Panc1 (cell line): ENCODE measurements at regions not wholly inside any gene's neighbourhood (a gene's known extent, or its start where the extent isn't known, plus 50 kb on each side); places are given as distances from the start of the nearest gene placed in this dataset.

Source experiments
- ATAC-seq: fragments of 200-7000 bp; cut with Tn5 transposase; 2 replicates; pipeline ENCODE4 v1.9.1; 2020; ENCODE audit warnings: mild to moderate bottlenecking, moderate library complexity
- BruUV-seq: library from RNA; stranded (reverse); fragments of 400-500 nt; replicated peaks from 2 replicates; lab custom pipeline; 2021; lab: Mats Ljungman, UMichigan
- CTCF ChIA-PET: fragments of 300-600 bp; sonication (Branson Sonifier 250); formaldehyde crosslinking; loops from one replicate; lab custom pipeline; 2022; ENCODE audit warnings: antibody characterized with exemption; lab: Charles Lee
- POLR2A ChIA-PET: fragments of 300-600 bp; sonication (Branson Sonifier 250); formaldehyde crosslinking; loops from one replicate; lab custom pipeline; 2022; ENCODE audit warnings: antibody characterized with exemption; lab: Charles Lee
- DNase-seq: peaks from one replicate; pipeline ENCODE4 v3.0.0-alpha.2; 2010; ENCODE audit warnings: low read depth, low spot score
- H3K27ac ChIP-seq: 2 replicates; pipeline ENCODE4 v1.5.1; 2011; ENCODE audit warnings: mild to moderate bottlenecking, low read length, inconsistent platforms
- H3K27me3 ChIP-seq: fragments of 200-500 bp; sonication (Bioruptor generic); 2 replicates; pipeline ENCODE4 v1.6.0; 2014; ENCODE audit warnings: low read length, inconsistent platforms; ENCODE audit not compliant: control insufficient read depth, insufficient read depth
- H3K36me3 ChIP-seq: fragments of 200-500 bp; sonication (Bioruptor generic); 2 replicates; pipeline ENCODE4 v1.5.1; 2014; ENCODE audit warnings: inconsistent platforms, mild to moderate bottlenecking, low read length, moderate library complexity; ENCODE audit not compliant: control insufficient read depth, insufficient read depth
- H3K4me1 ChIP-seq: 2 replicates; pipeline ENCODE4 v1.5.1; 2011; ENCODE audit warnings: inconsistent platforms, mild to moderate bottlenecking, low read length, moderate library complexity; ENCODE audit not compliant: control insufficient read depth, insufficient read depth
- H3K4me3 ChIP-seq, 2 experiments: 2 replicates each; pipeline ENCODE4 v1.5.1; 2011 to 2012; ENCODE audit warnings: low read depth in 2 of 2, low read length in 2 of 2, mild to moderate bottlenecking in 2 of 2, inconsistent platforms in 1 of 2, moderate library complexity in 1 of 2
- H3K9me3 ChIP-seq: fragments of 200-500 bp; sonication (Bioruptor generic); 2 replicates; pipeline ENCODE4 v1.5.1; 2014; ENCODE audit warnings: low read depth, mild to moderate bottlenecking, inconsistent platforms, low read length, moderate library complexity; ENCODE audit not compliant: control insufficient read depth, insufficient read depth
- CTCF ChIP-seq: fragments of 450-650 bp; IDR thresholded peaks from 2 replicates; pipeline ENCODE4 v1.5.1; 2017; ENCODE audit warnings: mild to moderate bottlenecking
- POLR2AphosphoS5 ChIP-seq: IDR thresholded peaks from 2 replicates; pipeline ENCODE4 v1.6.1; 2012; ENCODE audit warnings: mild to moderate bottlenecking, low read depth, low read length, moderate library complexity
- REST ChIP-seq, 2 experiments: IDR thresholded peaks; 2 replicates each; pipeline ENCODE4 v1.6.1; 2011 to 2012; ENCODE audit warnings: low read depth in 2 of 2, control low read depth in 1 of 2, low read length in 1 of 2, mild to moderate bottlenecking in 1 of 2, moderate library complexity in 1 of 2; ENCODE audit not compliant: insufficient read depth in 1 of 2
- SIN3A ChIP-seq: IDR thresholded peaks from 2 replicates; pipeline ENCODE4 v1.6.1; 2012; ENCODE audit warnings: low read depth, mild to moderate bottlenecking, low read length, moderate library complexity, borderline replicate concordance; ENCODE audit not compliant: insufficient read depth
- TCF7L2 ChIP-seq: IDR thresholded peaks from 2 replicates; pipeline ENCODE4 v1.6.1; 2011; ENCODE audit warnings: mild to moderate bottlenecking, low read depth, low read length, inconsistent platforms
- in situ Hi-C: cut with HindIII; loops from 2 replicates; pipeline ENCODE4 v1.10.0; 2016; ENCODE audit warnings: low sequenced_read_pairs, low pct_unique_long_range_greater_than_20kb
- intact Hi-C: fragments of 100-400 bp; cut with micrococcal nuclease; formaldehyde crosslinking; loops from one replicate; pipeline ENCODE4 v1.10.0; 2022; ENCODE audit not compliant: unreplicated experiment

GRCh38 chr4:124173912-124174311 lies 538.6 kb downstream of the ANKRD50 start:
- no peaks in the 10 kb centered on the region for H3K9me3 ChIP-seq
- ATAC-seq (no peak), DNase-seq (no peak)
- H3K36me3 ChIP-seq = no peaks in the 10 kb centered on the region
- intact Hi-C loops = no loop called here
- ChIA-PET POLR2A (no interaction called here), CTCF (no interaction called here)
- TF ChIP-seq POLR2AphosphoS5 = no peak
- TF ChIP-seq CTCF = no peak
- TF ChIP-seq REST (IDR thresholded peaks at IDR 0.05; ENCODE audit: insufficient read depth in 1 of 2, low read depth in 2 of 2, low read length in 1 of 2) = no peak
- TF ChIP-seq SIN3A = no peak
- no peak for TF ChIP-seq TCF7L2
- H3K27me3 ChIP-seq = no peaks in the 10 kb centered on the region
- H3K4me3 ChIP-seq = no peak overlapping the region
- BruUV-seq = no TSS peak
- no peak overlapping the region for H3K27ac ChIP-seq
- no peaks in the 10 kb centered on the region; the same call in 1 of the 2 replicates for H3K4me1 ChIP-seq
- in situ Hi-C loops = no loop called here

- no peaks in the 10 kb centered on the region for H3K27me3 ChIP-seq
- TF ChIP-seq SIN3A = no peak
- no peak for TF ChIP-seq CTCF
- no peak for TF ChIP-seq TCF7L2
- TF ChIP-seq POLR2AphosphoS5 = no peak
- no peak for TF ChIP-seq REST (IDR thresholded peaks at IDR 0.05; ENCODE audit: insufficient read depth in 1 of 2, low read depth in 2 of 2, low read length in 1 of 2)
- ChIA-PET POLR2A (no interaction called here), CTCF (no interaction called here)
- no peaks in the 10 kb centered on the region; the same call in 1 of the 2 replicates for H3K9me3 ChIP-seq
- H3K4me1 ChIP-seq = no peaks in the 10 kb centered on the region; the same call in 1 of the 2 replicates
- no TSS peak for BruUV-seq
- in situ Hi-C loops = no loop called here
- H3K27ac ChIP-seq = no peak overlapping the region
- no peaks in the 10 kb centered on the region for H3K36me3 ChIP-seq
- H3K4me3 ChIP-seq = no peak overlapping the region
- DNase-seq = peak; percentile 45
- intact Hi-C loops = no loop called here
- ATAC-seq = peak; percentile 92
Measured at GRCh38 chr4:124177647-124178425, 534.7 kb downstream of the ANKRD50 start.
